ENCODE measurements at regions not wholly inside any gene's neighbourhood (a gene's known extent, or its start where the extent isn't known, plus 50 kb on each side); places are given as distances from the start of the nearest gene placed in this dataset.
"Not testable (repeated sequence)": the region's sequence is repeated elsewhere in the genome, so short reads cannot be mapped to it uniquely, and the experiment has no call there.

DNA sequence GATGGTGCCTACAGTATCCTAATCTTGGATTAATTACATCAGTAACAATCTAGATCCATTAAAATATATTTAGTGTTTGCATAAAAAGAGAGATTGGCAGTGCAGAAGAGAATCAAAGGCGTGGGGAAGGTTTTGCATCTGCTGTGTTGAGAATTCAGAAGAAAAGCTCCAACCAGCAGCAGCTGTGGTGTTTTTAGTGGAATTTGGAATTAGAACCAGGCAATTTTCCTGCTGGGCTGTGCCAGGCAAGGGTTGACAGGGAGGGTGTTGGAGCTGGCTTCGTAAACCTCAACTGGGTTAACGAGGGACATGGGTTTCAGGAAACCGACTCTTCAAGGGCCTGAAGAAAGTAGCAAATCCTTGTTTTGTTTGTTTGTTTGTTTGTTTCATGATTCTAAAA is 107.8 kb upstream of the WSCD1 start:
- H3K9me3 Mint-ChIP-seq = no peaks in the 10 kb centered on the region
- H3K4me1 Mint-ChIP-seq (ENCODE audit: low read depth) = no peaks in the 10 kb centered on the region
- no peak overlapping the region for H3K4me3 Mint-ChIP-seq (ENCODE audit: low read depth)
- no peak for DNase-seq (ENCODE audit: low spot score)
- H3K27me3 Mint-ChIP-seq (ENCODE audit: low read depth) = peaks cover 2% of the 10 kb centered on the region
- H3K36me3 Mint-ChIP-seq (ENCODE audit: low read depth) = no peaks in the 10 kb centered on the region
- intact Hi-C loops (cut with micrococcal nuclease) = no loop called here
- H3K27ac Mint-ChIP-seq = no peak overlapping the region

DNA sequence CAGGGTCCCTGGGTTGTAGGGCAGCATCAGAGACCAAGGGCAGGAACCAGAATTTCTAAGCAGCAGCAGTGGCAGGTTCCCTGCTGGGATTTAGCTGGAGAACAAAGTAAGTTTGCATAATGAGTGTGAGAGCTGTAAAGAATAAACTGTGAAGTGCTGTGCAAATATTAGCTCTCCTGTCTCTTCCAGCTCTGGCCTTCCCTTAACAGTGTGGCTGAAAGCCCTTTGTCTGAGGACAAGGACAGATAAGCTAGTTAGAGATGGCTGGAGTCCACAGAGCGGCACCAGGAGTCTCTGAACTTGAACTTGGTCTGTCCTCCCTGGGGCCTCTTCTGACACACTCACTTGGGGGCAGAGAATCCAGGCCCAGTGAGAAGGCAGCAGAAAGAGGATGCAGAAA is 98.2 kb upstream of the WSCD1 start:
- no peak for DNase-seq (ENCODE audit: low spot score)
- Mint-ChIP-seq H3K9me3 (peaks cover 25% of the 10 kb centered on the region), H3K27me3 (ENCODE audit: low read depth) (no peaks in the 10 kb centered on the region), H3K36me3 (ENCODE audit: low read depth) (no peaks in the 10 kb centered on the region), H3K4me1 (ENCODE audit: low read depth) (no peaks in the 10 kb centered on the region), H3K4me3 (ENCODE audit: low read depth) (no peak overlapping the region), H3K27ac (no peak overlapping the region)
- intact Hi-C loops (cut with micrococcal nuclease) = no loop called here

DNA sequence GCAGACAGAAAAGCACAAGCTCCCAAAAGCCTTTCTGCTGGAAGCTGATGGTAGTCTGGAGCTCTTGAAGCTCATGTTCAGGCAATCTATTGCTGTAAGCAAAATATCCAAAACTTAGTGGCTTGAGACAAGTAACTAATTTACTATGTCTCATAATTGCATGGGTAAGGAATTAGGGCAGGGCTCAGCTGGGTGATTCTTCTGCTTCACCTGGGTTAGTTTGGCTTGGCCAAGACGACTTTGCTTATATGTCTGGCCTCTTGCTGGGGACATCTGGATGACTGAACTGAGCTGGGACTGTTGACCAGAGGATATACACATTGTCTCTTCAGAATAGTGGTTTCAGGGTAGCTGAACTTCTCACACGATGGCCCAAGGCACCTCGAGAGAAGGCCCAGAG is 96.8 kb upstream of the WSCD1 start:
- H3K9me3 Mint-ChIP-seq = peaks cover 22% of the 10 kb centered on the region
- intact Hi-C loops (cut with micrococcal nuclease) = no loop called here
- H3K36me3 Mint-ChIP-seq (ENCODE audit: low read depth) = no peaks in the 10 kb centered on the region
- H3K4me1 Mint-ChIP-seq (ENCODE audit: low read depth) = no peaks in the 10 kb centered on the region
- DNase-seq (ENCODE audit: low spot score) = no peak
- H3K27me3 Mint-ChIP-seq (ENCODE audit: low read depth) = no peaks in the 10 kb centered on the region
- no peak overlapping the region for H3K4me3 Mint-ChIP-seq (ENCODE audit: low read depth)
- H3K27ac Mint-ChIP-seq = no peak overlapping the region

DNA sequence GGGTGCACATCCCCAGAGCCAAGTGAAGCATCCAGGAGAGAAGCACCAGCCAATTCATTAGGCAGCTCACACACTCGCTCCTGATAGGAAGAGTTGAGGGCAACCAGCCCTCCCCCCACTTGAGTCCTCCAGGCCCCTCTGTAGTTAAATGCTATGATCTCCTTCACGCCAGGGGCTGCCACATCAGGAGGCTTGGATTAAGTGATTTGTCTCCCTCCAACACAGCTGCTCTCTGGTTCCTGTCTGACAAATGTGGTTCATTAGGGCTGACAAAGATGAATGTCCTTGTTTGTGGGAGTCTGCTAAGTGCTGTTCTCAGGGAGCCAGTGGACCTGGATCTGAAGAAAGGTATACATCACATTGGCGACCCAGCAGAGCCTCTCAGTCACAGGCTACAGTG is 94.5 kb upstream of the WSCD1 start:
- Mint-ChIP-seq H3K27ac (no peak overlapping the region), H3K9me3 (peaks cover 14% of the 10 kb centered on the region), H3K4me3 (ENCODE audit: low read depth) (no peak overlapping the region), H3K36me3 (ENCODE audit: low read depth) (no peaks in the 10 kb centered on the region), H3K27me3 (ENCODE audit: low read depth) (no peaks in the 10 kb centered on the region), H3K4me1 (ENCODE audit: low read depth) (no peaks in the 10 kb centered on the region)
- DNase-seq (ENCODE audit: low spot score) = no peak
- intact Hi-C loops (cut with micrococcal nuclease) = no loop called here

DNA sequence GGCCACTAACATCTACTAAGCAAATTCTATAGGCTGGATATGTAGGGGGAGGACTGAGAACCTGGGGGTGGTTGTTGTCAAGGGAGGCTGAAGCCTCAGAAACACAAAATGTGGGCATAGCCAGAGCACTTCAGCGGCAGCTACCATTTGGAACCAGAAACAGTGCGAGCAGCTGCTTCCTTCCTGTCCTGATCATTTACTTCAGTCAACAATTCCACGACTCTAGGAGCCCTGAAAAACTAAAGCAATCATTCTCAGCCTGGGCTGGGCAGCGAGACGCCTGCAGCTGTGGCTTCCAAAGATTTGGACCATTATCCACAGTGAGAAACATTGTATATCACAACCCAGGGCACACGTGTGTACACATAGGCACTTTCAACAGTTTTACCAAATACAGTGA is 93.9 kb upstream of the WSCD1 start:
- DNase-seq (ENCODE audit: low spot score) = no peak
- no peaks in the 10 kb centered on the region for H3K27me3 Mint-ChIP-seq (ENCODE audit: low read depth)
- H3K36me3 Mint-ChIP-seq (ENCODE audit: low read depth) = no peaks in the 10 kb centered on the region
- no peak overlapping the region for H3K4me3 Mint-ChIP-seq (ENCODE audit: low read depth)
- peaks cover 14% of the 10 kb centered on the region for H3K9me3 Mint-ChIP-seq
- intact Hi-C loops (cut with micrococcal nuclease) = no loop called here
- H3K4me1 Mint-ChIP-seq (ENCODE audit: low read depth) = no peaks in the 10 kb centered on the region
- H3K27ac Mint-ChIP-seq = no peak overlapping the region

DNA sequence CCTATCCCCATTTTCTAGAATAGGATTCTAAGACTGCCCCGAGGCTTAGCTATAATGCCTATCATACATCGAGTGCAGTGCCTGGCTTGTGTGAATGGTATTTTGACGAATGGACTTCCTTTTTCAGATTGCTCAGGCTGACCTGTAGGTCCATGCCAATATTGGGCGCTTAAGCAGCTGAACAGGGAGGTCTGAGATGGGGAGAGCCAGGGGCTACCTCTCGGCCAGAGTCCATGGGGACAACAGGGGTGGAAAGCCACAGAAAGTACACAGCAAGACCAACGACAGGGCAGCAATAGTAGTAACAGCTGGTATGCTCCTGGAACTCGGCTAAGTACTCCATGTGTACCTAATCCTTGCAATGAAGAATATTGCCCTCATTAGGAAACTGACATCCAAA is 91.7 kb upstream of the WSCD1 start:
- H3K4me1 Mint-ChIP-seq (ENCODE audit: low read depth) = no peaks in the 10 kb centered on the region
- no peak for DNase-seq (ENCODE audit: low spot score)
- intact Hi-C loops (cut with micrococcal nuclease) = no loop called here
- H3K4me3 Mint-ChIP-seq (ENCODE audit: low read depth) = no peak overlapping the region
- no peaks in the 10 kb centered on the region for H3K27me3 Mint-ChIP-seq (ENCODE audit: low read depth)
- H3K27ac Mint-ChIP-seq = no peak overlapping the region
- peaks cover 10% of the 10 kb centered on the region for H3K9me3 Mint-ChIP-seq
- no peaks in the 10 kb centered on the region for H3K36me3 Mint-ChIP-seq (ENCODE audit: low read depth)

DNA sequence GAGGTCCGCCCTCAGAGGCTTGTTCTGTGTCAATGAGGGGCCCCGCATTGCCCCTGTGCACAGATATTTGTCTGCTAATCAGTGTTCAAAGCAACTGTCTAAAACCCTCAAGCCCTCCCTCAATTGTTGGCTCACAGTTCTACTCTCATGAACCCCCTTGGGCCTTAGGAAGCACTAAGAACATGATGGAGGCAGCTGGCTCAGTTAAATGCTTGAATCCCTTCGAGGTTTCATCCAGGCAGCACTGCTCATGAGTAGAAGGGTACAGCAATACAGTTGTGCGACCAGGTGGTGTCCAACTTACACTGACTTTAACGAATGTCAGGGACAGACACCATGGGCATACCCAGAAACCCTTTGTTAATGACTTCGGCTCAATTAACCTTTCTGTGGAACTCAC is 89.2 kb upstream of the WSCD1 start:
- DNase-seq (ENCODE audit: low spot score) = no peak
- Mint-ChIP-seq H3K9me3 (no peaks in the 10 kb centered on the region), H3K36me3 (ENCODE audit: low read depth) (no peaks in the 10 kb centered on the region), H3K27ac (no peak overlapping the region), H3K4me3 (ENCODE audit: low read depth) (no peak overlapping the region), H3K4me1 (ENCODE audit: low read depth) (no peaks in the 10 kb centered on the region), H3K27me3 (ENCODE audit: low read depth) (no peaks in the 10 kb centered on the region)
- intact Hi-C loops (cut with micrococcal nuclease) = no loop called here

DNA sequence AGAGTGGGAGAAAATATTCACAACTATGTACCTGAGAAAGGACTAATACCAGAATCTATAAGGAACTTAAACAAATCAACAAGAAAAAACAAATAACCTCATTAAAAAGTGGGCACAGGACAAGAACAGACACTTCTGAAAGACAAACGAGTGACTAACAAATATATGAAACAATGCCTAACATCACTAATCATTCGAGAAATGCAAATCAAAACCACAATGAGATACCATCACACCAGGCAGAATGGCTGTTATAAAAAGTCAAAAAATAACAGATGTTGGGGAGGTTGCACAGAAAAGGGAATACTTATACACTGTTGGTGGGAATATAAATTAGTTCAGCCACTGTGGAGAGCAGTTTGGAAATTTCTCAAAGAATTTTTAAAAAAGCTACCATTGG is 83.5 kb upstream of the WSCD1 start:
- Mint-ChIP-seq H3K36me3 (ENCODE audit: low read depth) (no peaks in the 10 kb centered on the region), H3K27ac (no peak overlapping the region), H3K9me3 (no peaks in the 10 kb centered on the region), H3K4me1 (ENCODE audit: low read depth) (peaks cover 3% of the 10 kb centered on the region), H3K27me3 (ENCODE audit: low read depth) (peaks cover 13% of the 10 kb centered on the region), H3K4me3 (ENCODE audit: low read depth) (no peak overlapping the region)
- no peak for DNase-seq (ENCODE audit: low spot score)
- intact Hi-C loops (cut with micrococcal nuclease) = no loop called here

DNA sequence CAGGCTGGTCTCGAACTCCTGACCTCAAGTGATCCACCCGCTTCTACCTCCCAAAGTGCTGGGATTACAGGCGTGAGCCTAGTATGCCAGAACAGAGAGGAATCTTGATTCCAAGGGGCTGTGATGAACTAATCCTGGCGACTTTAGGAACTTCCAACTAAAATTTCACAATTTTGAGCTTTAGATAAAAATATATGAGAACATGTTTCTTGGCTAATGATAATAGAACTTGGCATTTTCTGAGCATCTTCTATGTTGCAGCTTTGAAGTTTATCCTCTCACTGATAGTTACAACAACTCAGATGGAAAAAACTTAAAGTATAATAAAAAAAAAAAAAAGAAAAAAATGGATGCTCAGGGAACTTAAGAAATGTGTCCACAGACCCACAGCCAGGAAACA is 69.8 kb upstream of the WSCD1 start:
- H3K36me3 Mint-ChIP-seq (ENCODE audit: low read depth) = no peaks in the 10 kb centered on the region
- peaks cover 11% of the 10 kb centered on the region for H3K27me3 Mint-ChIP-seq (ENCODE audit: low read depth)
- DNase-seq (ENCODE audit: low spot score) = no peak
- no peaks in the 10 kb centered on the region for H3K9me3 Mint-ChIP-seq
- no peaks in the 10 kb centered on the region for H3K4me1 Mint-ChIP-seq (ENCODE audit: low read depth)
- intact Hi-C loops (cut with micrococcal nuclease) = no loop called here
- H3K4me3 Mint-ChIP-seq (ENCODE audit: low read depth) = no peak overlapping the region
- H3K27ac Mint-ChIP-seq = no peak overlapping the region

DNA sequence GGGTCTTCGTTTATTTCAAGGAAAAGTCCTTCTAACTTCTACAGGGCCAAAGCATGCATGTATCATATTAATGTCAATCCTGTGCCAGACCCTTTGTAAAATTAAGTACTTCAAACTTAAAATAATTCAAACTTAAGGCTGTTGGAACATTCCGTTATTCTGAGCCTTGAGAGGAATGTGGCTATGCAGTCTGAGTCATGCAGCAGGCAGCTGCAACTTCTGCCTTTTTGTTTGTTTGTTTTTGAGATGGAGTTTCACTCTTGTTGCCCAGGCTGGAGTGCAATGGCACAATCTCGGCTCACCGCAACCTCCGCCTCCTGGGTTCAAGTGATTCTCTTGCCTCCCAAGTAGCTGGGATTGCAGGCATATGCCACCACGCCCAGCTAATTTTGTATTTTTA is 67.0 kb upstream of the WSCD1 start:
- H3K27me3 Mint-ChIP-seq (ENCODE audit: low read depth); DNase-seq (ENCODE audit: low spot score); H3K27ac Mint-ChIP-seq; H3K9me3 Mint-ChIP-seq; intact Hi-C loops (cut with micrococcal nuclease); H3K4me1 Mint-ChIP-seq (ENCODE audit: low read depth); H3K36me3 Mint-ChIP-seq (ENCODE audit: low read depth); H3K4me3 Mint-ChIP-seq (ENCODE audit: low read depth): not testable (repeated sequence)

DNA sequence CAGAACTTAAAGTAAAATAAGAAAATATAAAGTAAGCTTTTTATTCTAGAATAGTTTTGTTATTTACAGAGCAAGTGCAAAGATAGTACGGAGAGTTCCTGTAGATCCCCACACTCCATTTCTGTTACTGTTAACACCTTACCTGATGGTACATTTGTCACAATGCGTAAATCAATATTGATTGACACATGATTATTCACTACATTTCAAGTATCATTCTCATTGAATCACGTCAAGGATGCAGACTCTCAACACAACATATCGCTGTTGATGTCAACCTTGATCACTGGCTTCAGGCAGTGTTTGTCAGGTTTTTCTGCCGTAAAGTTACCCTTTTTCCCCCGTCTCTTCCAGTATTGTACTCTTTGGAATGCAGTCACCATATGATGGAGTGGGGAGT is 64.2 kb upstream of the WSCD1 start:
- H3K4me3 Mint-ChIP-seq (ENCODE audit: low read depth) = no peak overlapping the region
- no peak for DNase-seq (ENCODE audit: low spot score)
- intact Hi-C loops (cut with micrococcal nuclease) = no loop called here
- no peaks in the 10 kb centered on the region for H3K27me3 Mint-ChIP-seq (ENCODE audit: low read depth)
- no peaks in the 10 kb centered on the region for H3K36me3 Mint-ChIP-seq (ENCODE audit: low read depth)
- no peaks in the 10 kb centered on the region for H3K4me1 Mint-ChIP-seq (ENCODE audit: low read depth)
- H3K27ac Mint-ChIP-seq = no peak overlapping the region
- H3K9me3 Mint-ChIP-seq = no peaks in the 10 kb centered on the region

DNA sequence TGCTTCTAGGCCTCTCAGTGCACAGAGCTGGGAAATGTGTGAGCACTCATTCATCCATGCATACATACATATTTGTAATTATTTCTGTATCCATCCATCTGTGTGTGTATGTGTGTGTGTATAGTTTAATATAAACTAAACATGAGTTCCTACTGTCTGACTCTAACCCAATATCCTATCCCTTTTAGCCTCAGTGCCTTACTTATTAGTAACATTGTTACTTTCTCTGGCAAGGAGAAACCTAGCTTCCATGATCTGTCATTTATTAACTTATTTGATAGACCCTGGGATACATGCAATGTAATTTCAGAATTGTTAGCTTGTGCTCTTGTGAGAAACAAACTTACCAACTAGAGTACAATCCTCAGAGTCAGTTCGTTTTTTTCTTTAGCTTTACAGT is 59.0 kb upstream of the WSCD1 start:
- Mint-ChIP-seq H3K4me3 (ENCODE audit: low read depth) (no peak overlapping the region), H3K9me3 (no peaks in the 10 kb centered on the region), H3K27me3 (ENCODE audit: low read depth) (no peaks in the 10 kb centered on the region), H3K27ac (no peak overlapping the region), H3K4me1 (ENCODE audit: low read depth) (no peaks in the 10 kb centered on the region), H3K36me3 (ENCODE audit: low read depth) (no peaks in the 10 kb centered on the region)
- no peak for DNase-seq (ENCODE audit: low spot score)
- intact Hi-C loops (cut with micrococcal nuclease) = no loop called here

DNA sequence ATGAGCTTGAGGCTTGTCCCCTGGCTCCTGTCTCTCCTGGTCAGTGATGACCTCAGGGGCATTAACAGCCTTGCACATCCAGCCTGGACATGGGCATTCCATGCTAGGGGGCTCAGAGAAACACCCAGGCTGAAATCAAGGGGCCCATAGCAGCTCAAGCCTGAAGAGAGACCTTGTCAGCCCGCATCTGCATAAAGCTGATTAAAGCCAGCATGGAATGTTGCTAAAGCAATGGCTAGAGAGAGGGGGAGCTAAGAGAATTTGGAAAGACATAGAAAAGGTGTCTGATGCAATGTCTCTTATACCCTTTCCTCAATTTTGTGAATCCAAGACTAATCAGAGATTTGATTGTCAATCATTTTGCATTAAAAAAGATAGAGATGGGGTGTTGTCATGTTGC is 51.4 kb upstream of the WSCD1 start:
- Mint-ChIP-seq H3K27me3 (ENCODE audit: low read depth) (peaks cover 5% of the 10 kb centered on the region), H3K36me3 (ENCODE audit: low read depth) (no peaks in the 10 kb centered on the region), H3K9me3 (no peaks in the 10 kb centered on the region), H3K4me3 (ENCODE audit: low read depth) (no peak overlapping the region), H3K27ac (no peak overlapping the region), H3K4me1 (ENCODE audit: low read depth) (peaks cover 5% of the 10 kb centered on the region)
- no peak for DNase-seq (ENCODE audit: low spot score)
- intact Hi-C loops (cut with micrococcal nuclease) = no loop called here

DNA sequence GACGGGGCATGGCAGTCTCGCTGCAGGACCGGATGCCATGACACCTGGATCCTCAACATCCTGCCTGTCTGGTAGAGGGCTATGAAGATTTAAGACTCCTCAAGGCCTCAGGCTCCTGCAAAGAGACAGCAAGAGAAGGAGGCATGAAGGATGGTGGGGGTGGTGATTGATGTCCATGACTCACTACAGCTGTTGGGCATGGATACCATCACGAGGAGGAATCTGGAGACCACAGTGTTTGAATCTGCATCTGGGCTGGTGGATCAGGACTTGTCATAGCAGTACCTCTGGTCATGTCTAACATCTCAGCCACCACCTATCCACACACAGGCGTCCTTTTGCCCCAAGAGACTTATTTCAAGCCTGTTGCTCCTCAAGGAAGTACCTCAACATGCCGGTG is 50.2 kb upstream of the WSCD1 start:
- peaks cover 5% of the 10 kb centered on the region for H3K27me3 Mint-ChIP-seq (ENCODE audit: low read depth)
- no peak overlapping the region for H3K4me3 Mint-ChIP-seq (ENCODE audit: low read depth)
- H3K27ac Mint-ChIP-seq = peak overlapping the region; percentile 35
- DNase-seq (ENCODE audit: low spot score) = no peak
- H3K4me1 Mint-ChIP-seq (ENCODE audit: low read depth) = peaks cover 5% of the 10 kb centered on the region
- H3K36me3 Mint-ChIP-seq (ENCODE audit: low read depth) = no peaks in the 10 kb centered on the region
- H3K9me3 Mint-ChIP-seq = no peaks in the 10 kb centered on the region
- intact Hi-C loops (cut with micrococcal nuclease) = no loop called here

Data from activated T-helper 2 cell treated with anti-CD3 and anti-CD28 coated beads, Interferon-gamma antibody, Interleukin-2, Interleukin-4, amounts not matched to agents 10 μg/mL and 5 μg/mL and 100 μg/mL, durations not matched to agents 14 hours and 24 hours and 36 hours (primary cell).